H9 (cell line): ENCODE measurements at regions not wholly inside any gene's neighbourhood (a gene's known extent, or its start where the extent isn't known, plus 50 kb on each side); places are given as distances from the start of the nearest gene placed in this dataset.

Experiments used
- DNase-seq: peaks from one replicate; pipeline ENCODE4 v3.0.0-alpha.2; 2017
- H2AFZ ChIP-seq: one replicate; pipeline ENCODE4 v1.6.1; 2013; ENCODE audit warnings: mild to moderate bottlenecking, low read length, control low read depth, moderate library complexity
- H2AK5ac ChIP-seq: 2 replicates; pipeline ENCODE4 v1.6.1; 2013; ENCODE audit warnings: low read length, control low read depth, mixed read lengths; ENCODE audit not compliant: insufficient read length
- H2BK120ac ChIP-seq: one replicate; pipeline ENCODE4 v1.6.1; 2013; ENCODE audit warnings: low read depth, mild to moderate bottlenecking, low read length, control low read depth, inconsistent platforms; ENCODE audit not compliant: poor library complexity, severe bottlenecking
- H2BK12ac ChIP-seq: 2 replicates; pipeline ENCODE4 v1.6.1; 2013; ENCODE audit warnings: low read length, control low read depth, mixed read lengths, low read depth; ENCODE audit not compliant: insufficient read length
- H2BK15ac ChIP-seq: 2 replicates; pipeline ENCODE4 v1.6.1; 2013; ENCODE audit warnings: low read depth, low read length, control low read depth
- H2BK20ac ChIP-seq: one replicate; pipeline ENCODE4 v1.6.1; 2013; ENCODE audit warnings: low read depth, mild to moderate bottlenecking, low read length, control low read depth, inconsistent platforms; ENCODE audit not compliant: poor library complexity, severe bottlenecking
- H2BK5ac ChIP-seq: 2 replicates; pipeline ENCODE4 v1.6.1; 2013; ENCODE audit warnings: low read length, control low read depth, mixed read lengths; ENCODE audit not compliant: insufficient read length
- H3K14ac ChIP-seq: 2 replicates; pipeline ENCODE4 v1.6.1; 2013; ENCODE audit warnings: low read length, control low read depth; ENCODE audit not compliant: insufficient read depth
- H3K18ac ChIP-seq: 2 replicates; pipeline ENCODE4 v1.6.1; 2013; ENCODE audit warnings: low read depth, mild to moderate bottlenecking, mixed read lengths, low read length, control low read depth; ENCODE audit not compliant: insufficient read length
- H3K23ac ChIP-seq: 2 replicates; pipeline ENCODE4 v1.6.1; 2013; ENCODE audit warnings: low read length, control low read depth, mixed read lengths, low read depth; ENCODE audit not compliant: insufficient read length
- H3K23me2 ChIP-seq: 2 replicates; pipeline ENCODE4 v1.6.1; 2013; ENCODE audit warnings: low read depth, mild to moderate bottlenecking, mixed read lengths, low read length, control low read depth; ENCODE audit not compliant: insufficient read length, poor library complexity, severe bottlenecking
- H3K27ac ChIP-seq: 2 replicates; pipeline ENCODE4 v1.5.1; 2013; ENCODE audit warnings: low read length, control low read depth, mixed read lengths, low read depth; ENCODE audit not compliant: insufficient read length
- H3K27me3 ChIP-seq: 2 replicates; pipeline ENCODE4 v1.6.1; 2013; ENCODE audit warnings: low read length, control low read depth, inconsistent platforms; ENCODE audit not compliant: insufficient read depth
- H3K4ac ChIP-seq: 2 replicates; pipeline ENCODE4 v1.6.1; 2013; ENCODE audit warnings: low read depth, mild to moderate bottlenecking, control low read depth, inconsistent platforms, low read length, moderate library complexity
- H3K4me1 ChIP-seq: 2 replicates; pipeline ENCODE4 v1.6.1; 2013; ENCODE audit warnings: low read length, control low read depth, inconsistent platforms; ENCODE audit not compliant: insufficient read depth
- H3K4me2 ChIP-seq: 2 replicates; pipeline ENCODE4 v1.6.1; 2013; ENCODE audit warnings: low read length, control low read depth, mixed read lengths; ENCODE audit not compliant: insufficient read length, insufficient read depth
- H3K56ac ChIP-seq: 2 replicates; pipeline ENCODE4 v1.6.1; 2013; ENCODE audit warnings: low read depth, mild to moderate bottlenecking, mixed read lengths, low read length, control low read depth; ENCODE audit not compliant: insufficient read length
- H3K79me1 ChIP-seq: 2 replicates; pipeline ENCODE4 v1.6.1; 2013; ENCODE audit warnings: low read depth, mild to moderate bottlenecking, moderate library complexity, low read length, control low read depth, inconsistent platforms; ENCODE audit not compliant: insufficient read depth, poor library complexity, severe bottlenecking
- H3K79me2 ChIP-seq: 2 replicates; pipeline ENCODE4 v1.6.1; 2013; ENCODE audit warnings: low read length, control low read depth, inconsistent platforms; ENCODE audit not compliant: insufficient read depth
- H3K9ac ChIP-seq: 2 replicates; pipeline ENCODE4 v1.6.1; 2013; ENCODE audit warnings: low read length, control low read depth, mixed read lengths; ENCODE audit not compliant: insufficient read length; ENCODE audit errors: extremely low read depth
- H3K9me3 ChIP-seq: one replicate; pipeline ENCODE4 v1.6.1; 2013; ENCODE audit warnings: low read depth, low read length, inconsistent platforms; ENCODE audit not compliant: control insufficient read depth
- H3T11ph ChIP-seq: one replicate; pipeline ENCODE4 v1.6.1; 2013; ENCODE audit warnings: mild to moderate bottlenecking, low read length, control low read depth, inconsistent platforms
- H4K20me1 ChIP-seq: one replicate; pipeline ENCODE4 v1.6.1; 2013; ENCODE audit not compliant: control insufficient read depth, insufficient read length, insufficient read depth
- H4K5ac ChIP-seq: 2 replicates; pipeline ENCODE4 v1.6.1; 2013; ENCODE audit warnings: low read depth, mild to moderate bottlenecking, mixed read lengths, low read length, control low read depth; ENCODE audit not compliant: insufficient read length
- H4K8ac ChIP-seq: replicated peaks from 2 replicates; pipeline ENCODE4 v1.6.1; 2013; ENCODE audit warnings: low read length, control low read depth, mixed read lengths, low read depth; ENCODE audit not compliant: insufficient read length
- H4K91ac ChIP-seq: 2 replicates; pipeline ENCODE4 v1.6.1; 2013; ENCODE audit warnings: low read depth, mild to moderate bottlenecking, moderate library complexity, mixed read lengths, low read length, control low read depth; ENCODE audit not compliant: insufficient read length
- H3K27ac Mint-ChIP-seq, 3 experiments: 2 replicates in 2 of 3; 3 replicates in 1 of 3; pipeline ENCODE4 v1.8.0; 2020 to 2021; ENCODE audit warnings: mixed read lengths in 3 of 3, mild to moderate bottlenecking in 1 of 3, moderate library complexity in 1 of 3
- H3K27me3 Mint-ChIP-seq: 2 replicates; pipeline ENCODE4 v1.8.0; 2021; ENCODE audit warnings: low read depth, mild to moderate bottlenecking, moderate library complexity, mixed read lengths
- H3K36me3 Mint-ChIP-seq, 3 experiments: 2 replicates in 2 of 3; 3 replicates in 1 of 3; pipeline ENCODE4 v1.8.0; 2020 to 2021; ENCODE audit warnings: low read depth in 3 of 3, mixed read lengths in 3 of 3; ENCODE audit not compliant: insufficient read depth in 1 of 3
- H3K4me1 Mint-ChIP-seq, 2 experiments: 2 replicates each; pipeline ENCODE4 v1.8.0; 2020; ENCODE audit warnings: mixed read lengths in 2 of 2
- H3K4me3 Mint-ChIP-seq, 2 experiments: 2 replicates in 1 of 2; 3 replicates in 1 of 2; pipeline ENCODE4 v1.8.0; 2020 to 2021; ENCODE audit warnings: mild to moderate bottlenecking in 2 of 2, mixed read lengths in 2 of 2, moderate library complexity in 1 of 2
- H3K9me3 Mint-ChIP-seq, 2 experiments: 2 replicates in 1 of 2; 3 replicates in 1 of 2; pipeline ENCODE4 v1.8.0; 2020; ENCODE audit warnings: mild to moderate bottlenecking in 2 of 2, mixed read lengths in 2 of 2, moderate library complexity in 1 of 2
- WGBS: extraction: QIAGEN DNeasy Blood & Tissue Kit; methylation state at CpG from one replicate; pipeline ENCODE4 v1.1.7; 2013; ENCODE audit warnings: missing lambda C conversion rate, low lambda C conversion rate, mixed read lengths; ENCODE audit not compliant: insufficient read length; ENCODE audit errors: extremely low coverage; 5-methylcytosine and 5-hydroxymethylcytosine counted together
- TF ChIP-seq, protein P1 (sequence below): fragments of 200-600 bp; sonication (generic); conservative IDR thresholded peaks from 3 replicates; pipeline ENCODE4 v1.8.0; 2021; ENCODE audit warnings: antibody characterized with exemption, mild to moderate bottlenecking

DNA sequence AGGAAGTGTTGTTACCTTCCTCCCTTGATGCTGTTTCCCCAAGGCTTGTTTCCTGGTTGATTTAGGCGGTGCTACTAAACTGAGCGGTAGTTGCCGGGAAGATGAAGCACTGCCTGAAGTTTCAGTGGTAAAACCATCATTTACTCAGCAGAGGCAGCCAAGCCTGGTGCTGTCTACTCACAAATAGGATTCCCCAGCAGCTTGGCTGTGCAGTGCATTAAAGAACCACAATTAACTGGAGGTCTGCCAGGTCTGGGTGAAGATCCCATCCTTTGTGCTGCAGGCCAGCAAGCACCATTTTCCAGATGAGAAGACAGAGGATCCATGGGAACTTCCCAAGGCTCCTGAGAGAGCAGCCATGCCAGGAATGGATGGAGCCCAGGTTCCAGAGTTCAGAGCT is 231.9 kb upstream of the E2F8 start:
- TF ChIP-seq, protein P1, sequence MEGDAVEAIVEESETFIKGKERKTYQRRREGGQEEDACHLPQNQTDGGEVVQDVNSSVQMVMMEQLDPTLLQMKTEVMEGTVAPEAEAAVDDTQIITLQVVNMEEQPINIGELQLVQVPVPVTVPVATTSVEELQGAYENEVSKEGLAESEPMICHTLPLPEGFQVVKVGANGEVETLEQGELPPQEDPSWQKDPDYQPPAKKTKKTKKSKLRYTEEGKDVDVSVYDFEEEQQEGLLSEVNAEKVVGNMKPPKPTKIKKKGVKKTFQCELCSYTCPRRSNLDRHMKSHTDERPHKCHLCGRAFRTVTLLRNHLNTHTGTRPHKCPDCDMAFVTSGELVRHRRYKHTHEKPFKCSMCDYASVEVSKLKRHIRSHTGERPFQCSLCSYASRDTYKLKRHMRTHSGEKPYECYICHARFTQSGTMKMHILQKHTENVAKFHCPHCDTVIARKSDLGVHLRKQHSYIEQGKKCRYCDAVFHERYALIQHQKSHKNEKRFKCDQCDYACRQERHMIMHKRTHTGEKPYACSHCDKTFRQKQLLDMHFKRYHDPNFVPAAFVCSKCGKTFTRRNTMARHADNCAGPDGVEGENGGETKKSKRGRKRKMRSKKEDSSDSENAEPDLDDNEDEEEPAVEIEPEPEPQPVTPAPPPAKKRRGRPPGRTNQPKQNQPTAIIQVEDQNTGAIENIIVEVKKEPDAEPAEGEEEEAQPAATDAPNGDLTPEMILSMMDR = no peak
- H2AK5ac ChIP-seq = no peak overlapping the region
- no peak overlapping the region for H2BK5ac ChIP-seq
- no peaks in the 10 kb centered on the region for H3K79me2 ChIP-seq
- H3K79me1 ChIP-seq = no peaks in the 10 kb centered on the region
- no peak overlapping the region for H3K56ac ChIP-seq
- Mint-ChIP-seq H3K4me1 (peaks cover 18 to 24% of the 10 kb centered on the region in 2 experiments), H3K27me3 (no peaks in the 10 kb centered on the region; the same call in none of the 2 replicates), H3K27ac (no peak overlapping the region), H3K36me3 (no peaks in the 10 kb centered on the region), H3K9me3 (no peaks in the 10 kb centered on the region), H3K4me3 (no peak overlapping the region)
- no peak overlapping the region for H2BK120ac ChIP-seq
- H4K20me1 ChIP-seq = no peaks in the 10 kb centered on the region
- WGBS = no CpG with 5 or more reads among the region's 3 CpGs
- no peak overlapping the region for H3K27ac ChIP-seq
- no peaks in the 10 kb centered on the region for H3K9me3 ChIP-seq
- no peak overlapping the region for H3K4me2 ChIP-seq
- H4K5ac ChIP-seq = no peak overlapping the region
- no peak overlapping the region for H3K18ac ChIP-seq
- H3K4ac ChIP-seq = no peak overlapping the region
- H2BK15ac ChIP-seq = no peak overlapping the region
- no peak overlapping the region for H2AFZ ChIP-seq
- H3K9ac ChIP-seq = no peak overlapping the region
- H3K23me2 ChIP-seq = no peaks in the 10 kb centered on the region
- no peak overlapping the region for H2BK20ac ChIP-seq
- no peak overlapping the region for H2BK12ac ChIP-seq
- no peak overlapping the region for H3K23ac ChIP-seq
- H3K14ac ChIP-seq = no peak overlapping the region
- H4K91ac ChIP-seq = no peak overlapping the region
- no peak for DNase-seq
- no peak overlapping the region for H3T11ph ChIP-seq
- no peak overlapping the region for H4K8ac ChIP-seq
- no peaks in the 10 kb centered on the region for H3K27me3 ChIP-seq
- H3K4me1 ChIP-seq = 0 out of 2 replicates have a peak, but pooled peaks cover 2% of the 10 kb centered on the region
